Effector memory CD4-positive, alpha-beta T cell (primary cell): ENCODE measurements at regions not wholly inside any gene's neighbourhood (a gene's known extent, or its start where the extent isn't known, plus 50 kb on each side); places are given as distances from the start of the nearest gene placed in this dataset.

Experiments
- DNase-seq, 3 donors: peaks; one replicate each; pipeline ENCODE4 v3.0.0-alpha.2; 2020
- H3K27ac ChIP-seq: 2 replicates; pipeline ENCODE4 v1.7.0; 2013; ENCODE audit warnings: mild to moderate bottlenecking, low read length, moderate library complexity; ENCODE audit not compliant: insufficient read depth, poor library complexity, severe bottlenecking
- H3K27me3 ChIP-seq: replicated peaks from 2 replicates; pipeline ENCODE4 v1.7.0; 2013; ENCODE audit warnings: mild to moderate bottlenecking, low read length; ENCODE audit not compliant: insufficient read depth, control insufficient read depth, poor library complexity, severe bottlenecking
- H3K36me3 ChIP-seq: 2 replicates; pipeline ENCODE4 v1.7.0; 2013; ENCODE audit warnings: mild to moderate bottlenecking, low read length, moderate library complexity; ENCODE audit not compliant: control insufficient read depth, insufficient read depth
- H3K4me1 ChIP-seq: 2 replicates; pipeline ENCODE4 v1.7.0; 2013; ENCODE audit warnings: low read length, mild to moderate bottlenecking; ENCODE audit not compliant: control insufficient read depth, insufficient read depth, poor library complexity, severe bottlenecking
- H3K4me3 ChIP-seq: 2 replicates; pipeline ENCODE4 v1.7.0; 2013; ENCODE audit warnings: low read length, low read depth, mild to moderate bottlenecking; ENCODE audit not compliant: insufficient read depth, poor library complexity, severe bottlenecking
- H3K9me3 ChIP-seq: 2 replicates; pipeline ENCODE4 v1.7.0; 2013; ENCODE audit warnings: mild to moderate bottlenecking, low read length, moderate library complexity; ENCODE audit not compliant: control insufficient read depth

GRCh38 chr5:148760945-148761638 is 65.3 kb upstream of the ADRB2 start:
- no peaks in the 10 kb centered on the region for H3K4me1 ChIP-seq
- no peak overlapping the region for H3K27ac ChIP-seq
- no peaks in the 10 kb centered on the region for H3K9me3 ChIP-seq
- no peaks in the 10 kb centered on the region for H3K36me3 ChIP-seq
- no peaks in the 10 kb centered on the region for H3K27me3 ChIP-seq
- no peak for DNase-seq
- no peak overlapping the region for H3K4me3 ChIP-seq

DNA sequence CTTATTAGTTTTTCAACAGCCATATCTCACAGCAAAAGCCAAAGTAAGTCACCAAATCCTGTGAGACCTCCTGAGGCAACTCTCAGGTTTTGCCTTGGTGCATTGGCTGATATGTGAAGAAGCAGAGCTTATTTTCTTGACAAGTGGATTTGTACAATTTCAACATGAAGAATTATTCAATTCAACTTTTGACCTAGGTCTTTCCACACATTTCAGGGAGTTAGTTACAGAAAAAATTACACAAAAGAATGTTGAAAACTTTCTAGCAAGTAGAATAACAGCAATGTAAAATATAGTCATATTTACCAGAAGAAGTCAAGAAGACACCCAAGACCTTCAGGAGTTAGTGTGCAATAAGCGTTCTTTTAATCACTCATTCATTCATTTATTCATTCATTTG is 62.4 kb upstream of the ADRB2 start:
- no peak for DNase-seq
- Histone ChIP-seq H3K27ac (no peak overlapping the region), H3K27me3 (no peaks in the 10 kb centered on the region), H3K9me3 (no peaks in the 10 kb centered on the region), H3K36me3 (no peaks in the 10 kb centered on the region), H3K4me3 (no peak overlapping the region), H3K4me1 (no peaks in the 10 kb centered on the region)

GRCh38 chr5:148765061-148765460 is 61.4 kb upstream of the ADRB2 start:
- Histone ChIP-seq H3K27ac (no peak overlapping the region), H3K9me3 (no peaks in the 10 kb centered on the region), H3K4me3 (no peak overlapping the region), H3K4me1 (no peaks in the 10 kb centered on the region), H3K36me3 (no peaks in the 10 kb centered on the region), H3K27me3 (peaks cover 6% of the 10 kb centered on the region)
- no peak for DNase-seq

DNA sequence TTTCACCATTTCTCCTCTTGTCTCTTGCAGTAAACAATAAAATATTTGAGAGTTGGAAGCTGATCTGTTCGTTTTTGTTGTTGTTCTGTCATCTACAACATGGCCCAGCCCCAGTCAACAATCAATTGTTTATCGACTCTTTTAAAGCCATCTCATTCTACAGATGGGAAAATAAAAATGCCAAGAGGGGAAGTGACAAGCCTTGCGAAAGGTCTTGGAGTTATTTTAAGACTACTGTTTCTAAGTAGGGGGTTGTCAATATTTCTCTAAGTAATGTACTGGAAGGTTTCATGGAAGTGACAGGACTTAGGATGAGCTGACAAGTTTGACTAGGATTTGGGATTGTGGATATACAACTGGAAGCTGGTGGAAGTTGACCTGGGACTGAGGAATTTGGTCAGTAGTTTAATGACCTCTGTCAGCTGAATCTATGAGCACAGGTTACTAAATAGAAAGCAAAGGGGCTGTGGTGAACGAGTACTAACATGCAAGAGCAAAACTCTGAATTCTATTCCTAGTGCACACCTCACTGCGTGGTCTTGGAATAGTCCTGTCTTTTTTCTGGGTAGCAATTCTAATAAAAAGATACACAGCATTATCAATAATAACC is 57.5 kb upstream of the ADRB2 start:
- no peak overlapping the region for H3K27ac ChIP-seq

GRCh38 chr5:148769941-148770340 is 56.5 kb upstream of the ADRB2 start:
- no peak overlapping the region for H3K27ac ChIP-seq
- H3K9me3 ChIP-seq: no peaks in the 10 kb centered on the region
- no peaks in the 10 kb centered on the region for H3K4me1 ChIP-seq
- no peak for DNase-seq
- H3K36me3 ChIP-seq: no peaks in the 10 kb centered on the region
- no peak overlapping the region for H3K4me3 ChIP-seq
- peaks cover 7% of the 10 kb centered on the region for H3K27me3 ChIP-seq

More for the DNA sequence above, 57.5 kb upstream of the ADRB2 start:
- Histone ChIP-seq H3K27me3 (peaks cover 7% of the 10 kb centered on the region), H3K4me1 (no peaks in the 10 kb centered on the region), H3K9me3 (no peaks in the 10 kb centered on the region), H3K4me3 (no peak overlapping the region), H3K36me3 (no peaks in the 10 kb centered on the region)
- DNase-seq: no peak

- Histone ChIP-seq H3K4me1 (no peaks in the 10 kb centered on the region), H3K9me3 (no peaks in the 10 kb centered on the region)
- no peak for DNase-seq
Measured at GRCh38 chr5:148774313-148774712, 52.1 kb upstream of the ADRB2 start.

GRCh38 chr5:148776261-148776660 is 50.1 kb upstream of the ADRB2 start:
- Histone ChIP-seq H3K9me3 (no peaks in the 10 kb centered on the region), H3K27me3 (no peaks in the 10 kb centered on the region)
- no peak for DNase-seq

More at GRCh38 chr5:148774313-148774712, 52.1 kb upstream of the ADRB2 start:
- H3K4me3 ChIP-seq: no peak overlapping the region
- no peaks in the 10 kb centered on the region for H3K36me3 ChIP-seq
- H3K27ac ChIP-seq: no peak overlapping the region
- H3K27me3 ChIP-seq: peaks cover 7% of the 10 kb centered on the region

More at GRCh38 chr5:148776261-148776660, 50.1 kb upstream of the ADRB2 start:
- Histone ChIP-seq H3K4me3 (no peak overlapping the region), H3K4me1 (no peaks in the 10 kb centered on the region), H3K27ac (no peak overlapping the region), H3K36me3 (no peaks in the 10 kb centered on the region)
